K562 (cell line): ENCODE measurements at regions not wholly inside any gene's neighbourhood (a gene's known extent, or its start where the extent isn't known, plus 50 kb on each side); places are given as distances from the start of the nearest gene placed in this dataset.
A peak's percentile ranks its signal among the peaks of the same experiment; 100 is the strongest.

Experiments used
- E2F8 ChIP-seq: fragments of 450-650 bp; IDR thresholded peaks from 2 replicates; pipeline ENCODE4 v1.7.1; 2018; ENCODE audit warnings: mild to moderate bottlenecking, low read depth; ENCODE audit not compliant: partially characterized antibody
- REST ChIP-seq, 2 experiments: fragments of 450-650 bp; formaldehyde crosslinking in 1 of 2; IDR thresholded peaks; 2 replicates each; pipeline versions ENCODE4 v1.4.0 to v1.6.1; 2014 to 2020; ENCODE audit warnings: mild to moderate bottlenecking in 2 of 2, borderline replicate concordance in 1 of 2, low read depth in 1 of 2
- RNF219 ChIP-seq: fragments of 250-450 bp; sonication (Bioruptor Pico); IDR thresholded peaks from 2 replicates; pipeline ENCODE4 v1.5.0; 2022; ENCODE audit warnings: mild to moderate bottlenecking
- SIN3A ChIP-seq, 2 experiments: fragments of 150-350 bp in 1 of 2; IDR thresholded peaks; 2 replicates each; pipeline ENCODE4 v1.6.1; 2011 to 2016; ENCODE audit warnings: borderline replicate concordance in 2 of 2, low read depth in 2 of 2, low read length in 2 of 2, mild to moderate bottlenecking in 2 of 2, moderate library complexity in 2 of 2; ENCODE audit not compliant: control insufficient read depth in 1 of 2
- SMARCA4 ChIP-seq: fragments of 450-650 bp; IDR thresholded peaks from 2 replicates; pipeline ENCODE4 v1.6.1; 2016
- ZNF239 ChIP-seq: fragments of 250-450 bp; sonication (Bioruptor Pico); IDR thresholded peaks from 2 replicates; pipeline ENCODE4 v1.4.0; 2020; ENCODE audit warnings: mild to moderate bottlenecking
- ZNF263 ChIP-seq: sonication (generic); formaldehyde crosslinking; IDR thresholded peaks from 2 replicates; pipeline ENCODE4 v1.8.0; 2022; ENCODE audit warnings: mild to moderate bottlenecking, missing genetic modification reagents, borderline replicate concordance
- ZZZ3 ChIP-seq: fragments of 450-650 bp; IDR thresholded peaks from 2 replicates; pipeline ENCODE4 v1.6.1; 2016; ENCODE audit warnings: antibody characterized with exemption, mild to moderate bottlenecking, moderate library complexity

- TF ChIP-seq RNF219 (CRISPR knock-in tag), result no peak
- TF ChIP-seq ZNF263, result no peak
- TF ChIP-seq E2F8, result no peak
- no peak for TF ChIP-seq ZZZ3
- peak; percentile 78; the same call in 1 of the 2 replicates for TF ChIP-seq SMARCA4
- no peak for TF ChIP-seq SIN3A (IDR thresholded peaks at IDR 0.05; ENCODE audit: borderline replicate concordance in 2 of 2, control insufficient read depth in 1 of 2, low read depth in 2 of 2, low read length in 2 of 2)
- no peak for TF ChIP-seq ZNF239 (CRISPR knock-in tag)
- peak; percentile 60 for TF ChIP-seq REST (IDR thresholded peaks at IDR 0.05; ENCODE audit: borderline replicate concordance)
- TF ChIP-seq REST (CRISPR knock-in tag; IDR thresholded peaks at IDR 0.05; ENCODE audit: low read depth), result no peak
Observed at GRCh38 chr3:33936171-33936920, 137.9 kb downstream of the PDCD6IP start (continued).
